GM12864 (cell line): ENCODE measurements at regions not wholly inside any gene's neighbourhood (a gene's known extent, or its start where the extent isn't known, plus 50 kb on each side); places are given as distances from the start of the nearest gene placed in this dataset.

Source experiments
- DNase-seq: peaks from one replicate; pipeline ENCODE4 v3.0.0-alpha.2; 2011; ENCODE audit warnings: low read depth
- H3K4me3 ChIP-seq: 2 replicates; pipeline ENCODE4 v1.5.1; 2011; ENCODE audit warnings: mild to moderate bottlenecking, low read depth, low read length, control low read depth
- TF ChIP-seq, protein P1 (sequence below): IDR thresholded peaks from 2 replicates; pipeline ENCODE4 v1.5.1; 2011; ENCODE audit warnings: low read depth, mild to moderate bottlenecking, moderate library complexity, low read length, control low read depth, inconsistent platforms; ENCODE audit errors: missing control alignments

DNA sequence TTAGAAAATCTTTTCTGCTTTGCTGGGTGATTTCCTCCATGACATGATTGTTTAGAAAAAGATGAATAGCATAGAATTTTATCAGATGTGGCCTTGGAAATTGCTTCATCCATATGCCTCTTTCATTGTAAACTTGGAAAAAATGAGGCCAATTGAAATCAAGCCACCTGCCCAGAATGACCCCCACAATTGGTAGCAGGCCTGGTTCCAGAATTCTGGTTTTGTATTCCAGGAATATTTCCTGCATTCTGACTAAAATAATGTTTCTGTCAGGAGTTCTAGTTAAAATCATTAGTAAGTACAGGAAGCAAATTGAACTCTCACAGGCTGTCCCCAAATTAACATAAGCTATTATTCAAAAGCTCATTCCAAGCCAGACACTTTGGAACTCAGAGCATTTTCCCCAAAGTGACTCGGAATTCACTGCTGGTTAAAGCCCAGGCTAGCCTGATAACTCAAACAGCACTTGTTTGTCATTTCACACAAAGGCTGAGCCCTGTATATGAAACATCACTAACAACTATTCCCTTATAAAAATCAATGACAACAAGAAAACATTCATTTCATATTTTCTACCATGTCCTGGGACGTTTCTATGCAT, 75.1 kb upstream of the ADCY2 start:
- no peak for DNase-seq
- H3K4me3 ChIP-seq, result no peak overlapping the region
- TF ChIP-seq, protein P1, sequence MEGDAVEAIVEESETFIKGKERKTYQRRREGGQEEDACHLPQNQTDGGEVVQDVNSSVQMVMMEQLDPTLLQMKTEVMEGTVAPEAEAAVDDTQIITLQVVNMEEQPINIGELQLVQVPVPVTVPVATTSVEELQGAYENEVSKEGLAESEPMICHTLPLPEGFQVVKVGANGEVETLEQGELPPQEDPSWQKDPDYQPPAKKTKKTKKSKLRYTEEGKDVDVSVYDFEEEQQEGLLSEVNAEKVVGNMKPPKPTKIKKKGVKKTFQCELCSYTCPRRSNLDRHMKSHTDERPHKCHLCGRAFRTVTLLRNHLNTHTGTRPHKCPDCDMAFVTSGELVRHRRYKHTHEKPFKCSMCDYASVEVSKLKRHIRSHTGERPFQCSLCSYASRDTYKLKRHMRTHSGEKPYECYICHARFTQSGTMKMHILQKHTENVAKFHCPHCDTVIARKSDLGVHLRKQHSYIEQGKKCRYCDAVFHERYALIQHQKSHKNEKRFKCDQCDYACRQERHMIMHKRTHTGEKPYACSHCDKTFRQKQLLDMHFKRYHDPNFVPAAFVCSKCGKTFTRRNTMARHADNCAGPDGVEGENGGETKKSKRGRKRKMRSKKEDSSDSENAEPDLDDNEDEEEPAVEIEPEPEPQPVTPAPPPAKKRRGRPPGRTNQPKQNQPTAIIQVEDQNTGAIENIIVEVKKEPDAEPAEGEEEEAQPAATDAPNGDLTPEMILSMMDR, result no peak

DNA sequence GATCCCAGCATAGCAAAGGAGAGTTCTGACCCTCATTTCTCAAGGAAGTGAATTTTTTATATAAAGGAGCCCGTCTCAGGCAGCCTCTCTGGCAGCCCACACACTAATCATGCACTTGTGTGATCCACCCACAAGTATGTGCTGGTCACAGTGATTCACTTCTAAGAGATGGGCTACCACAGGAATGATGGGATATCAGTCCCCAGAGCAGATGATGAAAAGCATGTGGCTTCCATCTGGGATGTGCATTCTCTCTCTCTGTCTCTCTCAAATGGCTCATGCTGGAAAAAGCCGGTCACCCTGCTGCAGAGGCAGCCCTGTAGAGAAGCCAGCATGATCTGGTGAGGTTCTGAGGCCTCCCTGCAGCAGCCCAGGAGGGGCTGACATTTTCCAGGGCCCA, 74.2 kb upstream of the ADCY2 start:
- H3K4me3 ChIP-seq, result no peak overlapping the region
- no peak for DNase-seq
- TF ChIP-seq, protein P1, result no peak

DNA sequence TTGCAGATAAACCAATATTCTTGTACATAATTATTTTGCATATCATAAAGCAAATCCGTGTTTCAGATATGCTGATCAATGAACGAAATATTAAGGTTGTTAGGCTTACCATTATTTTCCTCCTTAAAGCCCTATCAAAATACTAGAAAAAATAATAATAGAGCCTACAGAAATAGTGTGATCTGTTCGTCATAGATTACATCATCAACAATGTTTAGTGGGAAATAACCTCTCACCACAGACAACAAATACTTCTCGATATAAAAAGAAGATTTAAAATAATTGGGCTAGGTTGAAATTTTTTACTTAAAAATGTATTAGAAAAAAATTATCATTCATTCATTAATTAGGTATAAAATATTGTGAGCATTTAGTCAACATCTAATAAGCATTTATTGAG, 71.0 kb upstream of the ADCY2 start:
- no peak for DNase-seq
- TF ChIP-seq, protein P1, result no peak
- no peak overlapping the region for H3K4me3 ChIP-seq

DNA sequence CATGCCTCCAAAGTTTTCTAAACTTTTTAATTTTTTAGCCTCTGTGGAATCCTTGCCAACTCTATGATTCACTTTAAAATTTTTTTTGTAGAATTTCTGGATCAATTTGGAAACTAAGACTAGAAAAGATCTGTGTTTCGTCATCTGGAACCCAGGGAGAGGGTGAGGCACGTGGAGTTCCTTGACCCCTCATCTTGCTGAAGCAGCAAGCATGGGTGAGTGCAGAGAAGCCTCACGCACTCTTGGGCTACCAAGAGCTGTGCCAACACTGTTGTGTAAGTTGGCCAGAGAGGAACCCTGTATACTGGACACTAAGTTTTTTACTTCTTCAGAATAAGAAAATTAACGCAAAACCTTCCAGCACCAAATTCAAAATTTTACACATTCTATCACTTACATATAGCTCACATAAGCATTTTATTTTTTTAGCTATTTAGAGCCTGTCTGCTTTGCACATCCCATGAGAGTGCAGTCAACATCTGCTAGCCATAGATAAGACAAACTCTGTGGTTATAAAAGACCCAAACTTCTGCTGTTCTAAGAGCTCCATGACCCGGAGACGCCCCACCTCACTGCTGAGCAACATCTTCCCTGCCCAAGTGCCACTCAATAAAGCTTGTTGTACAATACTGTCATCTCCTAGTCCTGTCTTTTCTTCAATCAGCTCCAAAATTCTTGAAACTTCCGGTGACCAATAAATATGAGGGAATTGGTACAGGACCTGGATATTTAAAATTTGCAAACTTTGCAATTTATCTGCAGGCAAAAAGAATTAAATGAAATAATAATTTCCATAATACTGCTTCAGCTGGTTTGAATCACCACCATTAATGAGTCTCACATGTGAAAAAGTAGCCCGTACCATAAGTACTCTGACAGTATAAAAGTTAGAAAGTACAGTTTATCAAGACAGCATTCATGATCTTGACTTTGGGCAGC, 69.7 kb upstream of the ADCY2 start:
- TF ChIP-seq, protein P1, result no peak
- DNase-seq, result no peak
- no peak overlapping the region for H3K4me3 ChIP-seq

DNA sequence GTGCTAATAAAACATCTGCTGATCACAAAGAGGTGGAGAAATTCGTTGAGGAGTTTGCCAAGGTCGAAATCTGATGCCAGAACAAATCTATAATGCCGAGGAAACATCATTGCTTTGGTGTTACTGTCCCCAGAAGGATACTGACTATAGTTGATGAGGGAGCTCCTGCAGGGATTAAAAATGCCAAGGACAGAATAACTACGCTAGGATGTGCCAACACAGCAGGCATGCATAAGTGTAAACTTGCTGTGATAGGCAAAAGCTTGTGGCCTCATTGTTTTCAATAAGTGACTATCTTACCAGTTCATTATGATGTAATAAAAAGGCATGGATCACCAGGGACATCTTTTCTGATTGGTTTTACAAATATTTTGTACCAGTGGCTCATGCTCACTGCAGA, 66.8 kb upstream of the ADCY2 start:
- H3K4me3 ChIP-seq, result no peak overlapping the region
- no peak for DNase-seq
- TF ChIP-seq, protein P1, result no peak

DNA sequence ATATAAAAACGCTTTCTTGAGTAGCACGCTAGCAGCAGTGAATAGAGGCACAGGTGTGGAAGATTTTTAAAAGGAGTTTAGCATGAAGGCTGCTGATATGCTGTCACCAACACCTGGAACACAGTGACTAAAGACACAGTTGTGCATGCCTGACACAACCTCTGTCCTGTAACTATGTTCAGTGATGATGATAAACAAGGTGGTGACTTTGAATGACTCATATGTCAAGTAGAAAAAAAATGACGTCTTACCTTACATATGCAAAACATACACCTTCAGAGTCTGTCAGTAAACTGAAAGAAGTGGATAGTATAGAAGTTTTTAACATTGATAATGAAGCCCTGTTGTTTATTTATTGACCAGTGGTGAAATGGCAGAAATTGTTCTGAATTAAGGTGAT, 66.2 kb upstream of the ADCY2 start:
- DNase-seq, result no peak
- TF ChIP-seq, protein P1, result no peak
- H3K4me3 ChIP-seq, result no peak overlapping the region
